HCT116 (cell line): ENCODE measurements at regions not wholly inside any gene's neighbourhood (a gene's known extent, or its start where the extent isn't known, plus 50 kb on each side); places are given as distances from the start of the nearest gene placed in this dataset.

Source experiments
- ATAC-seq: fragments of 200-7000 bp; cut with Tn5 transposase; 2 replicates; pipeline ENCODE4 v1.9.1; 2020; ENCODE audit warnings: mild to moderate bottlenecking, moderate library complexity
- BruUV-seq: library from RNA; stranded (reverse); fragments of 400-500 nt; replicated peaks from 2 replicates; lab custom pipeline; 2021; lab: Mats Ljungman, UMichigan
- CTCF ChIA-PET: fragments of 300-600 bp; sonication (Branson Sonifier 250); formaldehyde crosslinking; loops from one replicate; lab custom pipeline; 2021; ENCODE audit warnings: antibody characterized with exemption; lab: Charles Lee
- POLR2A ChIA-PET: fragments of 300-600, 350-600 bp; sonication (Branson Sonifier 250); formaldehyde crosslinking; loops from one replicate; lab custom pipeline; 2021; ENCODE audit warnings: antibody characterized with exemption; lab: Charles Lee
- RAD21 ChIA-PET, 2 experiments: fragments of 300-600 bp; sonication (Branson Sonifier 250); formaldehyde crosslinking; loops; one replicate each; lab custom pipeline; 2023; ENCODE audit warnings: low total read pairs in 2 of 2; ENCODE audit not compliant: uncharacterized antibody in 2 of 2, unreplicated experiment in 2 of 2, low non-redundant PET in 1 of 2; lab: Charles Lee
- DNase-seq: peaks from one replicate; pipeline ENCODE4 v3.0.0-alpha.2; 2010; ENCODE audit warnings: low read depth, low spot score
- H2AFZ ChIP-seq: fragments of 200-600 bp; shearing (Covaris generic), sonication (generic); 2 replicates; pipeline ENCODE4 v1.6.1; 2017; ENCODE audit warnings: low read depth, mixed run types, mixed read lengths, antibody characterized with exemption, low read length; ENCODE audit not compliant: poor library complexity, severe bottlenecking
- H3K27ac ChIP-seq: 2 replicates; pipeline ENCODE4 v1.5.1; 2012; ENCODE audit warnings: low read depth, low read length
- H3K27me3 ChIP-seq: fragments of 200-600 bp; sonication (generic); 2 replicates; pipeline ENCODE4 v1.6.1; 2016; ENCODE audit warnings: mixed run types, low read length, mixed read lengths; ENCODE audit not compliant: insufficient read depth
- H3K36me3 ChIP-seq, 2 experiments: fragments of 200-500 bp in 1 of 2; fragments of 200-600 bp in 1 of 2; sonication (Bioruptor generic) in 1 of 2; sonication (generic) in 1 of 2; 2 replicates each; pipeline versions ENCODE4 v1.5.1 to v1.6.1; 2014 to 2016; ENCODE audit warnings: low read length in 2 of 2, inconsistent platforms in 1 of 2, mixed read lengths in 1 of 2, mixed run types in 1 of 2; ENCODE audit not compliant: insufficient read depth in 2 of 2, control insufficient read depth in 1 of 2
- H3K4me1 ChIP-seq, 2 experiments: fragments of 200-600 bp in 1 of 2; sonication (generic) in 1 of 2; 2 replicates each; pipeline versions ENCODE4 v1.5.1 to v1.6.1; 2012 to 2017; ENCODE audit warnings: low read length in 2 of 2, inconsistent platforms in 1 of 2, mild to moderate bottlenecking in 1 of 2, mixed read lengths in 1 of 2, mixed run types in 1 of 2, moderate library complexity in 1 of 2; ENCODE audit not compliant: insufficient read depth in 2 of 2, control insufficient read depth in 1 of 2
- H3K4me2 ChIP-seq: fragments of 200-600 bp; sonication (generic); 2 replicates; pipeline ENCODE4 v1.6.1; 2017; ENCODE audit warnings: mixed run types, low read length, mixed read lengths
- H3K4me3 ChIP-seq, 2 experiments: fragments of 200-600 bp in 1 of 2; sonication (generic) in 1 of 2; replicated peaks in 1 of 2; 2 replicates each; pipeline ENCODE4 v1.5.1; 2011 to 2016; ENCODE audit warnings: low read length in 2 of 2, control low read depth in 1 of 2, low read depth in 1 of 2, mild to moderate bottlenecking in 1 of 2, mixed read lengths in 1 of 2, mixed run types in 1 of 2
- H3K79me2 ChIP-seq: fragments of 200-600 bp; sonication (generic); 2 replicates; pipeline ENCODE4 v1.6.1; 2017; ENCODE audit warnings: mild to moderate bottlenecking, mixed run types, low read length, moderate library complexity, mixed read lengths; ENCODE audit not compliant: insufficient read depth
- H3K9ac ChIP-seq: fragments of 200-600 bp; sonication (generic); 2 replicates; pipeline ENCODE4 v1.6.1; 2016; ENCODE audit warnings: low read length, mixed read lengths
- H3K9me2 ChIP-seq: fragments of 200-600 bp; sonication (generic), shearing (Covaris generic); 2 replicates; pipeline ENCODE4 v1.6.1; 2017; ENCODE audit warnings: mixed run types, mild to moderate bottlenecking, moderate library complexity; ENCODE audit not compliant: insufficient read depth
- H3K9me3 ChIP-seq, 2 experiments: fragments of 200-500 bp in 1 of 2; fragments of 200-600 bp in 1 of 2; sonication (Bioruptor generic) in 1 of 2; sonication (generic) in 1 of 2; 2 replicates each; pipeline ENCODE4 v1.6.1; 2014 to 2017; ENCODE audit warnings: low read length in 2 of 2, mixed read lengths in 2 of 2, inconsistent platforms in 1 of 2, low read depth in 1 of 2, mild to moderate bottlenecking in 1 of 2, mixed run types in 1 of 2, moderate library complexity in 1 of 2; ENCODE audit not compliant: control insufficient read depth in 1 of 2, insufficient read depth in 1 of 2
- H4K20me1 ChIP-seq: fragments of 200-600 bp; sonication (generic), shearing (Covaris generic); 2 replicates; pipeline ENCODE4 v1.6.1; 2017; ENCODE audit warnings: mixed run types, mild to moderate bottlenecking, moderate library complexity; ENCODE audit not compliant: insufficient read depth
- ATF3 ChIP-seq: IDR thresholded peaks from 2 replicates; pipeline ENCODE4 v1.6.1; 2012
- CBX3 ChIP-seq: IDR thresholded peaks from 2 replicates; pipeline ENCODE4 v1.6.1; 2012; ENCODE audit warnings: low read depth
- CTCF ChIP-seq, 3 experiments: fragments of 200-600 bp in 1 of 3; sonication (generic) in 1 of 3; IDR thresholded peaks in 2 of 3; conservative IDR thresholded peaks in 1 of 3; 2 replicates each; pipeline ENCODE4 v1.5.1; 2012 to 2017; ENCODE audit warnings: low read depth in 2 of 3, low read length in 2 of 3, antibody characterized with exemption in 1 of 3, borderline replicate concordance in 1 of 3, control low read depth in 1 of 3, mild to moderate bottlenecking in 1 of 3, mixed read lengths in 1 of 3, mixed run types in 1 of 3, moderate library complexity in 1 of 3; ENCODE audit not compliant: insufficient read depth in 1 of 3
- ELF1 ChIP-seq: IDR thresholded peaks from 2 replicates; pipeline ENCODE4 v1.6.1; 2012; ENCODE audit warnings: low read depth, borderline replicate concordance
- EZH2 ChIP-seq: fragments of 200-600 bp; sonication (generic); IDR thresholded peaks from 2 replicates; pipeline ENCODE4 v1.6.1; 2017; ENCODE audit warnings: antibody characterized with exemption, mixed run types
- EZH2phosphoT487 ChIP-seq: fragments of 200-600 bp; IDR thresholded peaks from 2 replicates; pipeline ENCODE4 v1.6.1; 2018; ENCODE audit warnings: antibody characterized with exemption, borderline replicate concordance
- FOSL1 ChIP-seq: IDR thresholded peaks from 2 replicates; pipeline ENCODE4 v1.6.1; 2012; ENCODE audit warnings: low read depth
- JUND ChIP-seq: IDR thresholded peaks from 2 replicates; pipeline ENCODE4 v1.6.1; 2012
- MAX ChIP-seq: IDR thresholded peaks from 2 replicates; pipeline ENCODE4 v1.6.1; 2012
- RAD21 ChIP-seq: IDR thresholded peaks from 2 replicates; pipeline ENCODE4 v1.6.1; 2012; ENCODE audit warnings: low read depth, mild to moderate bottlenecking
- REST ChIP-seq: IDR thresholded peaks from 2 replicates; pipeline ENCODE4 v1.6.1; 2012; ENCODE audit warnings: low read depth
- SRF ChIP-seq: IDR thresholded peaks from 2 replicates; pipeline ENCODE4 v1.6.1; 2012; ENCODE audit warnings: low read depth
- ZFX ChIP-seq: fragments of 450-650 bp; IDR thresholded peaks from 2 replicates; pipeline ENCODE4 v1.6.1; 2017
- ZNF274 ChIP-seq: fragments of 200-500 bp; sonication (Bioruptor generic); IDR thresholded peaks from 2 replicates; pipeline ENCODE4 v1.6.1; 2014; ENCODE audit warnings: mild to moderate bottlenecking, low read depth, low read length, inconsistent platforms
- intact Hi-C: fragments of 100-400 bp; cut with micrococcal nuclease; formaldehyde crosslinking; loops from 2 replicates; pipeline ENCODE4 v1.10.0; 2022

GRCh38 chr1:25098717-25099116, 133.6 kb downstream of the SYF2 start:
- H4K20me1 ChIP-seq = no peaks in the 10 kb centered on the region
- no peak overlapping the region for H3K4me3 ChIP-seq
- no peaks in the 10 kb centered on the region; a peak in 1 of 4 replicates for H3K4me1 ChIP-seq
- no peak overlapping the region for H3K27ac ChIP-seq
- no peaks in the 10 kb centered on the region for H3K27me3 ChIP-seq
- H2AFZ ChIP-seq = no peak overlapping the region
- ATAC-seq (no peak), DNase-seq (no peak)
- RAD21 ChIA-PET = no interaction called here
- BruUV-seq = no TSS peak
- H3K36me3 ChIP-seq = no peaks in the 10 kb centered on the region
- H3K4me2 ChIP-seq = no peak overlapping the region
- H3K9me2 ChIP-seq = no peaks in the 10 kb centered on the region
- intact Hi-C loops = no loop called here
- H3K9me3 ChIP-seq = no peaks in the 10 kb centered on the region
- POLR2A ChIA-PET = no interaction called here
- CTCF ChIA-PET = interaction anchor here (1.1 kb wide), 1 partner anchor 251 kb away, joined by 3 read pairs; no protein-coding TSS in a partner anchor
- no peaks in the 10 kb centered on the region for H3K79me2 ChIP-seq
- TF ChIP-seq JUND (no peak), ATF3 (no peak), ZFX (no peak), ZNF274 (no peak)
- H3K9ac ChIP-seq = no peak overlapping the region

- Histone ChIP-seq H3K4me2 (no peak overlapping the region), H3K79me2 (no peaks in the 10 kb centered on the region), H3K27me3 (no peaks in the 10 kb centered on the region), H2AFZ (no peak overlapping the region), H3K9me2 (no peaks in the 10 kb centered on the region), H3K4me1 (no peaks in the 10 kb centered on the region; a peak in 2 of 4 replicates), H3K9ac (no peak overlapping the region), H4K20me1 (no peaks in the 10 kb centered on the region), H3K27ac (no peak overlapping the region), H3K9me3 (no peaks in the 10 kb centered on the region), H3K4me3 (no peak overlapping the region), H3K36me3 (no peaks in the 10 kb centered on the region)
- DNase-seq (no peak), ATAC-seq (no peak)
- BruUV-seq = no TSS peak
- POLR2A ChIA-PET = no interaction called here
- intact Hi-C loops = no loop called here
- RAD21 ChIA-PET = no interaction called here
- CTCF ChIA-PET = no interaction called here
- TF ChIP-seq EZH2 = no peak
- TF ChIP-seq ZNF274 = no peak
- no peak for TF ChIP-seq MAX
- no peak for TF ChIP-seq SRF
- TF ChIP-seq ELF1 = no peak
- no peak for TF ChIP-seq RAD21
- no peak for TF ChIP-seq EZH2phosphoT487
- TF ChIP-seq CBX3 = no peak
- no peak for TF ChIP-seq REST
- TF ChIP-seq FOSL1 = no peak
- no peak for TF ChIP-seq CTCF (IDR thresholded peaks at IDR 0.05 in 2 of 3, conservative IDR thresholded peaks at IDR 0.05 in 1 of 3; ENCODE audit: borderline replicate concordance in 1 of 3, insufficient read depth in 1 of 3, low read depth in 2 of 3, low read length in 2 of 3)
Observed at GRCh38 chr1:25096307-25097150, 135.8 kb downstream of the SYF2 start.
